HK-2 (cell line): ENCODE measurements at regions not wholly inside any gene's neighbourhood (a gene's known extent, or its start where the extent isn't known, plus 50 kb on each side); places are given as distances from the start of the nearest gene placed in this dataset.
"Not testable (repeated sequence)": the region's sequence is repeated elsewhere in the genome, so short reads cannot be mapped to it uniquely, and the experiment has no call there.

Experiments
- DNase-seq: peaks from one replicate; pipeline ENCODE4 v3.0.0-alpha.2; 2018; ENCODE audit not compliant: unreplicated experiment

DNA sequence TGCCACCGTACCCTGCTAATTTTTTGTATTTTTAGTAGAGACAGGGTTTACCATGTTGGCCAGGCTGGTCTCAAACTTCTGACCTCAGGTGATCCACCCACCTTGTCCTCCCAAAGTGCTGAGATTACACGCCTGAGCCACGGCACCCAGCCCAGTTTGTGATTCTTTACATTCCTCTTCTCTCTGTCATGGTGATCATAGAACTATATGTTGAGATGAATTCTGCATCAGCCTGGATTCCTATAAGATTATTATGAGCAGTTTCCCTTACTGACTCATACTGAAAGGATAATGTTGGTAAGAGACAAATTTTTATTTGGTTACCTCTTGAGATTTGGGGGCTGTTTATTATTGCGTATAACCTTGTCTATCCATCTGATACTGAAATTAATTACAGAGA is 121.5 kb upstream of the CSNK1A1L start:
- DNase-seq: no peak

DNA sequence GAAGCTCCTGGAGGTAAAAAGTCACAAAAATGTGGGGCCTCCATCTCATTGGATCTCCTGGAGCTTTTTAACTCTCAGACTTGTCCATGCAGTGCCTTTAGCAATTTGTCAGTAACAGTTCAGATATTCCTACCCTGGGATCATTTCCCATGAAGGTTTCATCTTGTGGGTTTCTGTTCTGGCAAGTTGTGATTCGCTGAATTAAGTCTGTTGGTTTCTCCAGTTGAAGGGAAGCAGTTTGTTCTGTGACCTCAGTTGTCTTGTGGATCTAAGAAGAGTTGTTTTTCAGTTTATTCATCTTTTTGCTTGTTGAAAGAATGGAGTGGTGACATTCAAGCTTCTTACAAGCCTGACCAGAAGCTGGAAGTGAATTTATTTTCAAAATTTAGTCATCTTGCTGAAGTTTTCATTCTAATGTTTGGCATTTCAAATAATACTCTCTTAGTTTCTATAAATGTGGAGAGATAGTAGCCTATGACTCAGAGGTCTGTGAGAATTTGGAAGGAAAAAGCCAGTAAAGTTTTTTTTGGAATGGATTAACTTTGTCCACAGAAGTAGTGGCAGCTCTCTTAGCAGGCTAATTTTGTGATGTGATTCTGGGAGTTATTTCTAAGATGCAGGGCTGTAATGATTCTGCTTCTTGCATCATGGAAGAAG is 120.1 kb upstream of the CSNK1A1L start:
- DNase-seq: no peak

- no peak for DNase-seq
Measured at GRCh38 chr13:37216331-37216730, 110.9 kb upstream of the CSNK1A1L start.

DNA sequence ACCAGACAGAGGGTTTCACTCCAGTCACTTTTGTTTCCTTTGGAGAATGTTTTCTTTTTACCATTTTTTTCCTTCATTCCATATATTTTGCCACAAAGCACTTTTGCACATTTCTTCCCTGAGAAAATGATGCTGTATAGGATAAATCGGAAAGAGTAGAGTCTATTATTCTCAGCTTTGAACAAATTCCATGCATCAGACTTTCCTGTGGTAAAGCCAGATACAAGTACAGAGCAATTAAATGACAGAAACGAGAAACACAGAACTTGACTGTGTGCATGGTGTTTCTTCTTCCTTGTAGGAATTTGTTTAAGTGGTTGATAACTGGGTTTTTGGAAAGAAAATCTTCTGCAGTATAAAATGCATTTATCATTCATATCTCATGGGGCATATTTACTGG is 107.4 kb upstream of the CSNK1A1L start:
- no peak for DNase-seq

DNA sequence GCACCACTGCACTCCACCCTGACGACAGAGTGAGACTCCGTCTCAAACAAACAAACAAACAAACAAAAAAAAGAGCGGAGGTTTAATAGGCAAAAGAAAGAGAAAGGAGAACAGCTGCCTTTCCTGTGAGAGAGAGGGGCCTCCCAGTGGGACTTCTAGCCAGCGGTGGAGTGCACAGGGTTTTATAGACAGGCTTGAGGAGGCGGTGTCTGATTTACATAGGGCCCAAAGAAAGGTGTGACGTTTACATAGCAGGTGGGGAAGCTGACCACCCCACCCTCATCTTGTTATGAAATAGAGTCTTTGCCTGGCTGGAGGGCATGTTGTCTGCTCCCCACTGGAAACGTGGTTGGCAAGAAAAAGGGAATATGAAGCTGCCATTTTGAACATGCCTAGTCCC is 106.0 kb upstream of the CSNK1A1L start:
- no peak for DNase-seq

- DNase-seq: no peak
Measured at GRCh38 chr13:37209621-37210580, 104.4 kb upstream of the CSNK1A1L start.

- DNase-seq: no peak
Measured at GRCh38 chr13:37207691-37208451, 102.4 kb upstream of the CSNK1A1L start.

- no peak for DNase-seq
Measured at GRCh38 chr13:37202264-37202663, 96.8 kb upstream of the CSNK1A1L start.

GRCh38 chr13:37201081-37201480 is 95.6 kb upstream of the CSNK1A1L start:
- no peak for DNase-seq

DNA sequence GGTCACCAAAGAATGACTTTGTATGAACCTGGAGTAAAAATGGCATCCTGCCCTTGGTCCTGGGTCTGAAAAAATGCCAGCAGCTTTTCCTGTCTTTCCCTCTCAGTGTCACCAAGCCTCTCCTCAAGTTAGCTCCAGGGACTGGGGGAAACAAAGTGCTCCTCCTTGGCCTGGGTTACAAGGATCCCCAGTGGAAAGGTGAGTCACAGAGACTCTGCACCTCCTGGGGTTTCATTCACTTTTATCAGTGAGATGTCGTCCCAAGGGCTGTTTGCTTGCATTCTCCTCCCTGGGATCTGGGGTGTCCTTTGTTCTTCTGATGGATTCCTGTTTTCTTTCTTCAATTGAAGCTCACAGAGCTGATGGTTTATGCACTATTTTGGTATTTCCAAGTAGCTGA is 93.2 kb upstream of the CSNK1A1L start:
- no peak for DNase-seq

GRCh38 chr13:37195621-37196020 is 90.2 kb upstream of the CSNK1A1L start:
- no peak for DNase-seq

DNA sequence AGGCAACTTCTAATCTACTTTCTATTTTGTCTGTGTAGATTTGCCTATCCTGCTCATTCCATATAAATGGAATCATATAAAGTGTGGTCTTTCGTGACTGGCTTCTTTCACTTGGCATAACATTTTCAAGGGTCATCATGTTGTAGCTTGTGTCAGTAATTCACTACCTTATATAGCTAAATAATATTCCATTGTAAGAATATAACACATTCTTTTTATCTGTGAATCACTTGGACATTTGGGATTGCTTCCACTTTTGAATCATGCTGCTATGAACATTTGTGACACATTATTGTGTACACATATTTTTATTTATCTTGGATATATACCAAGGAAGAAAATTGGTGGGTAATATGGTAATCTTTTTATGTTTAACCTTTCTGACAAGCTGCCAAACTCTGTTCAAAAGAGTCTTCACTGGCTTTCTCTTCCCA is 89.0 kb upstream of the CSNK1A1L start:
- no peak for DNase-seq

GRCh38 chr13:37192956-37193355 is 87.5 kb upstream of the CSNK1A1L start:
- no peak for DNase-seq

GRCh38 chr13:37187621-37188020 is 82.2 kb upstream of the CSNK1A1L start:
- DNase-seq: no peak

GRCh38 chr13:37187105-37187504 is 81.6 kb upstream of the CSNK1A1L start:
- no peak for DNase-seq

DNA sequence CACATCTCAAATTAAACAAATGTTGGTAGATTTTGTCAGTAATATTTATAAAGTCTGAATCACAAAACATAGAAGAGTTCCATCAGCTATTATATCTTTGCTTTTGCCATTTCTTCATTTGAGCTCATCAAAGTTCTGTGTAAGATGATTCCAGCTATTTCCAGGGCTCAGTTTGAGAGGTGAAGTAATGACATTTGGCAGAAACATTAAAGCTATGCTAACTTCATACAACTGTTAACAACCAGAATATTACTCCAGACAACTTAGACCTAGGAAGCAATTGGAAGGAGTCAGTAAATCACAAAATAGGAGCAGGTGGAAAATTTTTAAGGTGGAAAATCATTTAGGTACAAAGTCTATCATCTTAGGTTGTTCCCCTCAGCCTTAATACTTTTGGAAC is 76.2 kb upstream of the CSNK1A1L start:
- DNase-seq: no peak

GRCh38 chr13:37179645-37180044 is 74.2 kb upstream of the CSNK1A1L start:
- no peak for DNase-seq

- DNase-seq: no peak
Measured at GRCh38 chr13:37177125-37177524, 71.7 kb upstream of the CSNK1A1L start.

GRCh38 chr13:37175996-37176395 is 70.5 kb upstream of the CSNK1A1L start:
- DNase-seq: no peak

DNA sequence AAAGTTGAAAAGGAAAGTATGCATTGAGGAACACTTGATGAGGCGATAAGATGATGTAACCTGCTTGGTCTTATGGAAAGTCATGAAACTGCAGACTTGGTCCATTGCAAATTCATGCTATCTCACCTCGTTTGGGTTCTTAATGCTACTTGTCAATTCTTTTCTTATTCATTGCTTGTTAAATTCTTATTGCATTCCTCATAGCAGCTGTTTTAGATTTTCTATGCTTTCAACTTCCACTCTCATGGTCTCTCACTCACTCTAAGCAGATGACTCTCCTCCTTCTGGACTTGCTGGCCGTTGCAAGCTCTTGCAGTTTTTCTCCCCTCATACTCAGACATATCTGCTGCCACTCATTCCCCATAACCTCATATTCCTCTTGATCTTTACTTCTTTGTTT is 67.8 kb upstream of the CSNK1A1L start:
- DNase-seq: no peak

GRCh38 chr13:37172226-37172625 is 66.8 kb upstream of the CSNK1A1L start:
- not testable (repeated sequence) for DNase-seq

- no peak for DNase-seq
Measured at GRCh38 chr13:37168926-37169325, 63.5 kb upstream of the CSNK1A1L start.
